ENCODE measurements at regions not wholly inside any gene's neighbourhood (a gene's known extent, or its start where the extent isn't known, plus 50 kb on each side); places are given as distances from the start of the nearest gene placed in this dataset.
"Not testable (repeated sequence)": the region's sequence is repeated elsewhere in the genome, so short reads cannot be mapped to it uniquely, and the experiment has no call there.

DNA sequence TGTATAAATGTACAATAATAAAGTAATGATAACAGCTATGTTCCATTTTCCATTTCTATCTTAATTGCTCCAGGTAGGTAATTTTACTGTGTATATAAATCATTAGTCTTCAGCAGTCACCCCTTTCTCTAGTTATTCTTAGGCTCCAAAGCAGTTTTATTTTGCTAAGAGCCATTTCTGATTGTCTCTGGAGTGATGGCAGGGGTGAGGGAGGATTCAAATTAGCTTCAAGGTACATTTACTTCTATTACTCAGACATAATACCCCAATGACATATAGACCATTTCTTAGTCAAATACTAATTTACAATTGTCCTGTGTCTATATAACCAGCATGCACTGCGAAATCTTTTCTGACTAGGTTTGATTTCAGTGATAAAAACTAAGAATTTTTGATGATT lies 663.4 kb upstream of the PRMT6 start:
- Mint-ChIP-seq H3K4me1 (no peaks in the 10 kb centered on the region), H3K27ac (no peak overlapping the region), H3K9me3 (peaks cover 18% of the 10 kb centered on the region), H3K27me3 (no peaks in the 10 kb centered on the region), H3K36me3 (ENCODE audit: low read depth) (no peaks in the 10 kb centered on the region), H3K4me3 (no peak overlapping the region)
- ATAC-seq (replicated peaks) = no peak

DNA sequence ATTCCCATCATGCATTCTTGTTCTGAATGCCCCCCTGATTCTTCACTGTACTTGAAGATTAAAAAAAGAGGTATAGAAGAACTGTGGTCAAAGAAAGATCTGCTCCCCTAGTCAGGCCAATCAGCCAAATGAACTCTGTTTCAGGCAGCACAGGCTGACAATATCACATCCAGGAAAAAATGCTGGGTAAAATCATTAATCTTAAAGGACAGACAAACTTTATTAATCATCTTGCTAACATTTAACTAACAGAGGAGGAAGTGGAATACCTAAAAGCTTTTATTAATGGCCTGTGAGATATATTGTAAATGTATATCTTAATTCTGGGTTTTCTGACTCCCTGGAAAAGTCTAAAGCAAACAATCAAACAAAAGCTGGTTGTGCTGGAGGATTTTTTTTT lies 660.5 kb upstream of the PRMT6 start:
- H3K4me1 Mint-ChIP-seq = no peaks in the 10 kb centered on the region
- H3K4me3 Mint-ChIP-seq = no peak overlapping the region
- H3K9me3 Mint-ChIP-seq = peaks cover 9% of the 10 kb centered on the region
- H3K27ac Mint-ChIP-seq = no peak overlapping the region
- no peaks in the 10 kb centered on the region for H3K36me3 Mint-ChIP-seq (ENCODE audit: low read depth)
- no peaks in the 10 kb centered on the region for H3K27me3 Mint-ChIP-seq
- no peak for ATAC-seq (replicated peaks)

DNA sequence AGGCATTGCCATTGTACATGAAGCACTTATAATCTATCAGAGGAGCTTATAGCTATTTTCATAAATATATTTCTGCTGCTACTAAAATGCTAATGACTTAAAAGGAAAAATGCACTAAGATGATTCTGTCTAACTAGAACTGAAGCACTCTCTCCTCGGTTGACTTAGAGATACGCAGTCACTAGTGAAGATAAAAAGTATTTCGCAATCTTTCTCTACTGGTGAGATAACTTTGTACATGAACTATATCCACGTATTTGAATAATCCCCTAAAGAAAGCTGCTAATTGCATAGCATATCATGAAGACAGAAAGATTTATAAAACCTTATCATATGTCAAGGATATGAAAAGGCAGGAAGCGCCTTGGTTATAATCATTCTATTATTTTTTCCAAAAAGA lies 658.1 kb upstream of the PRMT6 start:
- Mint-ChIP-seq H3K36me3 (ENCODE audit: low read depth) (no peaks in the 10 kb centered on the region), H3K27ac (no peak overlapping the region), H3K4me1 (no peaks in the 10 kb centered on the region), H3K9me3 (peaks cover 14% of the 10 kb centered on the region), H3K27me3 (no peaks in the 10 kb centered on the region), H3K4me3 (no peak overlapping the region)
- no peak for ATAC-seq (replicated peaks)

DNA sequence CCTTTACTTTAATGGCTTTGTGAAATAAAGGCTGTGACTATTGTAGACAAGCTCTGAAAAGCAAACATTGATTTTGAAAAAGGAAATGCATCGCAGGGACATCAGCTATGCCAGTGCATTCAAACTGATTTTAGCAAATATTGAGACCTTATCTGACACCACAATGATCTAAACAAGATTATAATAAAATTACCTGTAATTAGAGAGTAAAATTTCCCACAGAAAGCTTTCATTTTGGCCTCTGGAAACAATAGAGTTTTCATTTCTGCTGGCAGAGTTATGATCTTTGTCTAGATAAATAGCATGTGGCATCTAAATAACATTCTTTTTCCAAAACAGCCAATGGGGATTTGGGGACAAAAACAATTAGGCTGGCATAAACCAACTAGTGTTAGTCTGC lies 650.4 kb upstream of the PRMT6 start:
- H3K36me3 Mint-ChIP-seq (ENCODE audit: low read depth) = no peaks in the 10 kb centered on the region
- no peak overlapping the region for H3K27ac Mint-ChIP-seq
- H3K27me3 Mint-ChIP-seq = no peaks in the 10 kb centered on the region
- ATAC-seq (replicated peaks) = no peak
- H3K9me3 Mint-ChIP-seq = peaks cover 4% of the 10 kb centered on the region
- no peaks in the 10 kb centered on the region for H3K4me1 Mint-ChIP-seq
- H3K4me3 Mint-ChIP-seq = no peak overlapping the region

DNA sequence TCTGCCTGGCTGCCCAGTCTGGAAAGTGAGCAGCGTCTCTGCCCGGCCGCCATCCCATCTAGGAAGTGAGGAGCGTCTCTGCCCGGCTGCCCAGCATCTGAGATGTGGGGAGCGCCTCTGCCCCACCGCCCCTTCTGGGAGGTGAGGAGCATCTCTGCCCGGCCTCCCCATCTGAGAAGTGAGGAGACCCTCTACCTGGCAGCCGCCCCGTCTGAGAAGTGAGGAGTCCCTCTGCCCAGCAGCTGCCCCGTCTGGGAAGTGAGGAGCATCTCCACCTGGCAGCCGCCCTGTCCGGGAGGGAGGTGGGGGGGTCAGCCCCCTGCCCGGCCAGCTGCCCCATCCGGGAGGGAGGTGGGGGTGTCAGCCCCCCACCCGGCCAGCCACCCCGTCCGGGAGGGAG lies 644.2 kb upstream of the PRMT6 start:
- H3K4me3 Mint-ChIP-seq; H3K27me3 Mint-ChIP-seq; ATAC-seq (replicated peaks); H3K27ac Mint-ChIP-seq; H3K36me3 Mint-ChIP-seq (ENCODE audit: low read depth); H3K9me3 Mint-ChIP-seq; H3K4me1 Mint-ChIP-seq: not testable (repeated sequence)

DNA sequence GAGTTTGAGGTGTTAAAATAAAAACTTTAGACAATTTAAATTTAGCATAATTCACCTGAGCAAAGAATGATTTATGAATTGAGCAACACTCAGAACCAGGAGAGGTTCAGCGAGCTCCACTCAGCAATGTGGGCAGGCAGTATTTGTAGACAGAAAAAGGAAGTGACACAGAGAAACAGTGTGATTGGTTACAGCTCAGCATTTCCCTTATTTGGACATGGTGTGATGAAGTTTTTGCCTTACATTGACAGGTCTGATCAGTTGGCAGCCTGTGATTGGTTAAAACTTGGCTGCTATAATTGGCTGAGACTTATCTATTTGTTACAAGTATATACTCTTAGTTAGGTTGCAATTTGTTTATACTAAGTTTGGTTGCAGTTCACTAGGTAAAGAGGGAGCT lies 621.2 kb upstream of the PRMT6 start:
- Mint-ChIP-seq H3K4me1 (no peaks in the 10 kb centered on the region), H3K4me3 (no peak overlapping the region), H3K27me3 (no peaks in the 10 kb centered on the region), H3K36me3 (ENCODE audit: low read depth) (no peaks in the 10 kb centered on the region), H3K9me3 (peaks cover 10% of the 10 kb centered on the region), H3K27ac (no peak overlapping the region)
- no peak for ATAC-seq (replicated peaks)

DNA sequence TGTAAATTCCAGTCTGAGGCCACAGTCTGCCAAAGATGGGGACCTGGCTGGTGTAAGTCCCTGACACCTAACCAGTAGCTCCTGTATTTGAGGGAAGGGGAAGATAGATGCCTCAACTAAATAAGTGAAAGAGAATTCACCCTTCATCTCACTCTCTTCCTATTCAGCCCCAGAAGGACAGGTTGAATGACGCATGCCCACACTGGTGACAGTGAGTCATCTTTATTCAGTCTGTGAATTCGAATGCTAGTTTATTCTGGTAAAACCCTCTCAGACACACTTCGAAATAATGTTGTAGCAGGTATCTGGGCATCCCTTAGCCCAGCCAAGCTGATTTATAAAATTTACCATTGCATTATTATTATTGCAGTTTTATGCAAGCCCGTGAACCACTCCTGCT lies 617.0 kb upstream of the PRMT6 start:
- no peaks in the 10 kb centered on the region for H3K36me3 Mint-ChIP-seq (ENCODE audit: low read depth)
- no peak overlapping the region for H3K27ac Mint-ChIP-seq
- H3K4me1 Mint-ChIP-seq = no peaks in the 10 kb centered on the region
- no peak for ATAC-seq (replicated peaks)
- no peaks in the 10 kb centered on the region for H3K9me3 Mint-ChIP-seq
- no peak overlapping the region for H3K4me3 Mint-ChIP-seq
- no peaks in the 10 kb centered on the region for H3K27me3 Mint-ChIP-seq

DNA sequence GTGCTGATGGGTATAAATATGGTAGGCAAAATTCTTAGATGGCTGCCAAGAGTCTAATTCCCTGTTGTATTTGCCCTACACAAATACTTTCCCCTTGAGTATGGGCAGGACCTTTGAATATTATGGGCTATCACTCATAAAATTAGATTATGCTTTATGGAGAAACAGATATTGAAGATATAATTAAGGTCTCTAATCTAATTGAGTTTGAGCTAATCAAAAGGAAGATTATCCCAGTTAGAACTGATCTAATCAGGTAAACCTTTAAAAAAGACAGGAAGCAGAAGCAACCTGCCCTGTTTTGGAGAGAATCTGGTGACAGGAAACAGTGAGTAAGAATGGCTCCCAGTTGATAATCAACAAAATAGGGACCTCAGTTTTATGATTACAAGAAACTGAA lies 609.0 kb upstream of the PRMT6 start:
- Mint-ChIP-seq H3K36me3 (ENCODE audit: low read depth) (no peaks in the 10 kb centered on the region), H3K4me3 (no peak overlapping the region), H3K4me1 (no peaks in the 10 kb centered on the region), H3K9me3 (peaks cover 3% of the 10 kb centered on the region), H3K27ac (no peak overlapping the region), H3K27me3 (no peaks in the 10 kb centered on the region)
- ATAC-seq (replicated peaks) = no peak

DNA sequence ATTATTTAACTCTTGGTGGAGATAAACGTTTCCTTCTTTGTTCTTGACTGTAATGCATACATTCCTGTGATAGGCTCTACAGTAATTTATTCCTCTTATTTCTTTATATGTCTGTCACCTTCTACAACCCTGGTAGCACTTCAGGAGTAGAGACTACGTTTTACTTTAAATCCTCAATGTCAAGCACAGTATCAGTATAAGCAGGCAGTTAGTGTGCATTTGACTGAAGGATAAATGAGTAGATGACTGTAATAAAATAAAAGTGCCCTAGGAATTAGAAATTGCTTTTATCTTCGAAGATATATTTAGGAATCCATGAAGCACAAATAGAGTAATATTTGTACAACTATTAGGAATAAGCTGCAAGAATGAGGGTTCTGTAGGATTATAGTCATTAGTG lies 599.6 kb upstream of the PRMT6 start:
- ATAC-seq (replicated peaks) = no peak
- peaks cover 17% of the 10 kb centered on the region for H3K9me3 Mint-ChIP-seq
- H3K36me3 Mint-ChIP-seq (ENCODE audit: low read depth) = no peaks in the 10 kb centered on the region
- no peak overlapping the region for H3K27ac Mint-ChIP-seq
- H3K4me1 Mint-ChIP-seq = no peaks in the 10 kb centered on the region
- H3K27me3 Mint-ChIP-seq = no peaks in the 10 kb centered on the region
- no peak overlapping the region for H3K4me3 Mint-ChIP-seq

DNA sequence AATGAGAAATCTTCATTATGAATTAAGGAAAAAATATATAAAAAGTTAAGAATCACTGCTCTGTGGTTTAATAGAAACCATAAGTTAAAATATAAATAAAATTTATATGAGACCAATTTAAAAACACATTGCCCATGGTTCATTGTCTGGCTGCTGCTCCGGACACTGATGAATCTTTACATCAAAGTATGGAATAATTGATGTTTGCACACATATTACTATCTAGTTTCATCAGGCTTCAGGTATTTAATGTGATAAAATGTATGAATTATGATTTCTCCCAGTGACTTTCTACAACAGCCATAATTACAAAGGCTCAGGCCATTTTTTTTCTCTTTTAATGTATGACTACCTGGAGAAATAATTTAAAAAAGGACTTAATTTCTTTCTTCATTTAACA lies 599.1 kb upstream of the PRMT6 start:
- H3K36me3 Mint-ChIP-seq (ENCODE audit: low read depth) = no peaks in the 10 kb centered on the region
- no peaks in the 10 kb centered on the region for H3K4me1 Mint-ChIP-seq
- no peak for ATAC-seq (replicated peaks)
- peaks cover 15% of the 10 kb centered on the region for H3K9me3 Mint-ChIP-seq
- H3K4me3 Mint-ChIP-seq = no peak overlapping the region
- no peaks in the 10 kb centered on the region for H3K27me3 Mint-ChIP-seq
- H3K27ac Mint-ChIP-seq = no peak overlapping the region

DNA sequence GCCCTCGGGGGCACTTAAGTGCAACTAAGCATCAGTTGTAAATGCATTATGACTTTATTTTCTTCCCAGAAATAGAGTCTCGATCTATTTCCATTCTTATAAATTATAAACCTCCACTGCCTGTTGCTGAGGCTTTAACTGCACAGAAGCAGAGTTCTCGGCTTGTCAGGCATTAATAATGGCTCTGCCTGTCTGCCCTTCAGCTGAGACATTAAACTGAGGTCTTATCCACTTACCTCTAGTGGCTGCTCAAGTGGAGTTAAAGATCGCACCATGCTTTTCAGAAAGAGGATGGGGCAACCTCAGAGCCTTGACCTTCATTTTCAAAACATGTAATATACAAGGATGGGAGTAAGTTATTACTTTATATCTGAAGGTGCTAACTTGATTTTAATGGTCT lies 597.6 kb upstream of the PRMT6 start:
- H3K4me3 Mint-ChIP-seq = no peak overlapping the region
- no peak overlapping the region for H3K27ac Mint-ChIP-seq
- peaks cover 10% of the 10 kb centered on the region for H3K9me3 Mint-ChIP-seq
- no peaks in the 10 kb centered on the region for H3K27me3 Mint-ChIP-seq
- no peaks in the 10 kb centered on the region for H3K4me1 Mint-ChIP-seq
- no peak for ATAC-seq (replicated peaks)
- H3K36me3 Mint-ChIP-seq (ENCODE audit: low read depth) = no peaks in the 10 kb centered on the region

DNA sequence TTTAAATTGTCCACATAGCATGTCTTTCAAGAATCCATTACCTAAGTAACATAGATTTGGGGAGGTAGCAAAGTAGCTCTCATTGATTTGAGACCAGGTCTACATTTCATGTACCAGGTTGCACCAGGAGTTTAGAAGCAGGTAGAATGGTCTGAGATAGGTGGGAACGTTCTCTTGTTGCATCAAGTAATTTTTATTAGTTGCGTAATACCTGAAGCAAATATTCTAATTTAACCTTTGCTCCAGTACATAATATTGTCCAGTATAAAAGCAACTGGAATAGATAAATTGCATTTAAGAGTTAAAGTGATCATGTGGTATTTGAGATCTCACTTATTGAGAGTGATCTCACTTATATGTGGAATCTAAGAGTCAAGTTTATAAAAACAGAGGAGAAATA lies 597.1 kb upstream of the PRMT6 start:
- H3K4me3 Mint-ChIP-seq = no peak overlapping the region
- H3K4me1 Mint-ChIP-seq = no peaks in the 10 kb centered on the region
- peaks cover 10% of the 10 kb centered on the region for H3K9me3 Mint-ChIP-seq
- H3K27me3 Mint-ChIP-seq = no peaks in the 10 kb centered on the region
- no peak overlapping the region for H3K27ac Mint-ChIP-seq
- no peaks in the 10 kb centered on the region for H3K36me3 Mint-ChIP-seq (ENCODE audit: low read depth)
- ATAC-seq (replicated peaks) = no peak

DNA sequence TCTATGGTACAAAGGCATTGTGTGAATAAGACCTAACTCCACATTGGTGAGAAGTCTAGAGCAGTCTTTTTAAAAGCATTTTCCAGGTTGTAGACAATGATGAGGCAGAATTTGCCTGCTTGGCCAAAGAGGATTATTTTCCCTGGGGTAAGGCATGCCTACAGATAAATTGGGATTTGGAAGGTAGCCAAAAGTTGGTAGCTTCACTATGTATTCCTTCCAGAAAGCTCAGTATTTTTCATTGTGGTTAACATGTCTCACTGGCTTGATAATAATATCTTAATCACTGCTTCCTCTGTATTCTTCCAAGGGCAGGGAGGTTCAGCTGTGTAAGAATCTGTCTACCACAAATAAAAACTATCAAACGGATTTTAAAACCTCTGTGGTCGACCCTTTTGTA lies 590.8 kb upstream of the PRMT6 start:
- Mint-ChIP-seq H3K4me3 (no peak overlapping the region), H3K27me3 (no peaks in the 10 kb centered on the region), H3K27ac (no peak overlapping the region), H3K9me3 (peaks cover 16% of the 10 kb centered on the region), H3K36me3 (ENCODE audit: low read depth) (no peaks in the 10 kb centered on the region), H3K4me1 (no peaks in the 10 kb centered on the region)
- ATAC-seq (replicated peaks) = no peak

DNA sequence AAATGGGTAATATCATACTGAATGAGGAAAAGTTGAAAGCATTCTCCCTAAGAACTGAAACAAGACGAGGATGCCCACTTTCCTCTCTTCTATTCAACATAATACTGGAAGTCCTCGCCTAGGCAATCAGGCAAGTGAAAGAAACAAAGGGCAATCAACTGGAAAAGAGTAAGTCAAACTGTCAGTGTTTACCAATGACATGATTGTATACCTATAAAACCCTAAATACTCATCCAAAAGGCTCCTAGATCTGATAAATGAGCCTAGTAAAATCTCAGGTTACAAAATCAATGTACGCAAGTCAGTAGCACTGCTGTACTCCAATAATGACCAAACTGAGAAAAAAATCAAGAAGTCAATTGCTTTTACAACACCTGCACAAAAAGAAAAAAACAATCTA lies 575.8 kb upstream of the PRMT6 start:
- Mint-ChIP-seq H3K36me3 (ENCODE audit: low read depth) (no peaks in the 10 kb centered on the region), H3K27ac (no peak overlapping the region), H3K27me3 (no peaks in the 10 kb centered on the region), H3K4me3 (no peak overlapping the region), H3K4me1 (no peaks in the 10 kb centered on the region), H3K9me3 (peaks cover 21% of the 10 kb centered on the region)
- no peak for ATAC-seq (replicated peaks)

DNA sequence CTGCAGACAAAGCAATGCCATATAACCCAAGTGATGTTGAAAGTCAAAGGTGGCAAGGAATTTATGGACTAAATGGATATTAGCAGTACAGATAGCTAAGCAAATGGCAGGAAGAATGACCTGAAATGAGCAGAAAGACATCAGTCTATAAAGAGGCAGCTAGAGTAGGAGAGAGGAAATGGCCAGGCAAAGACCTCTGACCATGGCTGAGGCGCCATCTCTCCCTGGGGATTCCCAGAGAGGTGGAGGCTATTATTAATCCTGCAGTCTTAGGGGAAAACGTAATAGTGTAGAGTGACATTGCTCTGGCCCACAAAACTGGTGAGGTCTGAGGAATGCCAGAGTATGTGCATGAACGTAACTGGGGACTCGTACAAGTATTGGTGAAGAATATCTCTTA lies 563.6 kb upstream of the PRMT6 start:
- H3K4me3 Mint-ChIP-seq = no peak overlapping the region
- ATAC-seq (replicated peaks) = no peak
- H3K9me3 Mint-ChIP-seq = peaks cover 4% of the 10 kb centered on the region
- no peaks in the 10 kb centered on the region for H3K27me3 Mint-ChIP-seq
- H3K27ac Mint-ChIP-seq = no peak overlapping the region
- H3K36me3 Mint-ChIP-seq (ENCODE audit: low read depth) = no peaks in the 10 kb centered on the region
- H3K4me1 Mint-ChIP-seq = no peaks in the 10 kb centered on the region

DNA sequence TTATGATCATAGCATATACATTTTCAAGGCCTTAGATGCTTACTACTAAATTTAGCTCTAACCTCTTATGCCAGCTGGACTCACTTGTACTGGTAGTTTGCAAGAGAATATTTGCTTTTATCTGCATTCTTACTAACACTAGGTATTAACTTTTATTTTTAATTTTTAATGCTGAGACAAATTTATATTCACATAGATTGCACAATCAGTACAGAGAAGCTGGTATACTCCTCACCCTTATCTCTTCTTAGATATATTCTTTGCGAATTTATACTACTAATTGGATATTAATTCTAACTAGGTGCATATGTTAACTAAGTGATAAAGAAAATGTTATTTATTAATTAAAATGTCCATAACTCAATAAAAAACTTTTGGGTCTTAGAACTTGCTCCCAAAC lies 561.8 kb upstream of the PRMT6 start:
- Mint-ChIP-seq H3K4me1 (no peaks in the 10 kb centered on the region), H3K27me3 (no peaks in the 10 kb centered on the region), H3K36me3 (ENCODE audit: low read depth) (no peaks in the 10 kb centered on the region), H3K4me3 (no peak overlapping the region), H3K9me3 (peaks cover 1% of the 10 kb centered on the region), H3K27ac (no peak overlapping the region)
- ATAC-seq (replicated peaks) = no peak

Measured in activated T-helper 17 cell treated with anti-CD3 and anti-CD28 coated beads, Interleukin-2, amount 50 U/mL, for 72 hours (primary cell).